HCT116 (cell line): ENCODE measurements at regions not wholly inside any gene's neighbourhood (a gene's known extent, or its start where the extent isn't known, plus 50 kb on each side); places are given as distances from the start of the nearest gene placed in this dataset.

Experiments
- ATAC-seq: fragments of 200-7000 bp; cut with Tn5 transposase; 2 replicates; pipeline ENCODE4 v1.9.1; 2020; ENCODE audit warnings: mild to moderate bottlenecking, moderate library complexity
- BruUV-seq: library from RNA; stranded (reverse); fragments of 400-500 nt; replicated peaks from 2 replicates; lab custom pipeline; 2021; lab: Mats Ljungman, UMichigan
- CTCF ChIA-PET: fragments of 300-600 bp; sonication (Branson Sonifier 250); formaldehyde crosslinking; loops from one replicate; lab custom pipeline; 2021; ENCODE audit warnings: antibody characterized with exemption; lab: Charles Lee
- POLR2A ChIA-PET: fragments of 300-600, 350-600 bp; sonication (Branson Sonifier 250); formaldehyde crosslinking; loops from one replicate; lab custom pipeline; 2021; ENCODE audit warnings: antibody characterized with exemption; lab: Charles Lee
- RAD21 ChIA-PET, 2 experiments: fragments of 300-600 bp; sonication (Branson Sonifier 250); formaldehyde crosslinking; loops; one replicate each; lab custom pipeline; 2023; ENCODE audit warnings: low total read pairs in 2 of 2; ENCODE audit not compliant: uncharacterized antibody in 2 of 2, unreplicated experiment in 2 of 2, low non-redundant PET in 1 of 2; lab: Charles Lee
- DNase-seq: peaks from one replicate; pipeline ENCODE4 v3.0.0-alpha.2; 2010; ENCODE audit warnings: low read depth, low spot score
- H2AFZ ChIP-seq: fragments of 200-600 bp; shearing (Covaris generic), sonication (generic); 2 replicates; pipeline ENCODE4 v1.6.1; 2017; ENCODE audit warnings: low read depth, mixed run types, mixed read lengths, antibody characterized with exemption, low read length; ENCODE audit not compliant: poor library complexity, severe bottlenecking
- H3K27ac ChIP-seq: 2 replicates; pipeline ENCODE4 v1.5.1; 2012; ENCODE audit warnings: low read depth, low read length
- H3K27me3 ChIP-seq: fragments of 200-600 bp; sonication (generic); 2 replicates; pipeline ENCODE4 v1.6.1; 2016; ENCODE audit warnings: mixed run types, low read length, mixed read lengths; ENCODE audit not compliant: insufficient read depth
- H3K36me3 ChIP-seq, 2 experiments: fragments of 200-500 bp in 1 of 2; fragments of 200-600 bp in 1 of 2; sonication (Bioruptor generic) in 1 of 2; sonication (generic) in 1 of 2; 2 replicates each; pipeline versions ENCODE4 v1.5.1 to v1.6.1; 2014 to 2016; ENCODE audit warnings: low read length in 2 of 2, inconsistent platforms in 1 of 2, mixed read lengths in 1 of 2, mixed run types in 1 of 2; ENCODE audit not compliant: insufficient read depth in 2 of 2, control insufficient read depth in 1 of 2
- H3K4me1 ChIP-seq, 2 experiments: fragments of 200-600 bp in 1 of 2; sonication (generic) in 1 of 2; 2 replicates each; pipeline versions ENCODE4 v1.5.1 to v1.6.1; 2012 to 2017; ENCODE audit warnings: low read length in 2 of 2, inconsistent platforms in 1 of 2, mild to moderate bottlenecking in 1 of 2, mixed read lengths in 1 of 2, mixed run types in 1 of 2, moderate library complexity in 1 of 2; ENCODE audit not compliant: insufficient read depth in 2 of 2, control insufficient read depth in 1 of 2
- H3K4me2 ChIP-seq: fragments of 200-600 bp; sonication (generic); 2 replicates; pipeline ENCODE4 v1.6.1; 2017; ENCODE audit warnings: mixed run types, low read length, mixed read lengths
- H3K4me3 ChIP-seq, 2 experiments: fragments of 200-600 bp in 1 of 2; sonication (generic) in 1 of 2; replicated peaks in 1 of 2; 2 replicates each; pipeline ENCODE4 v1.5.1; 2011 to 2016; ENCODE audit warnings: low read length in 2 of 2, control low read depth in 1 of 2, low read depth in 1 of 2, mild to moderate bottlenecking in 1 of 2, mixed read lengths in 1 of 2, mixed run types in 1 of 2
- H3K79me2 ChIP-seq: fragments of 200-600 bp; sonication (generic); 2 replicates; pipeline ENCODE4 v1.6.1; 2017; ENCODE audit warnings: mild to moderate bottlenecking, mixed run types, low read length, moderate library complexity, mixed read lengths; ENCODE audit not compliant: insufficient read depth
- H3K9ac ChIP-seq: fragments of 200-600 bp; sonication (generic); 2 replicates; pipeline ENCODE4 v1.6.1; 2016; ENCODE audit warnings: low read length, mixed read lengths
- H3K9me2 ChIP-seq: fragments of 200-600 bp; sonication (generic), shearing (Covaris generic); 2 replicates; pipeline ENCODE4 v1.6.1; 2017; ENCODE audit warnings: mixed run types, mild to moderate bottlenecking, moderate library complexity; ENCODE audit not compliant: insufficient read depth
- H3K9me3 ChIP-seq, 2 experiments: fragments of 200-500 bp in 1 of 2; fragments of 200-600 bp in 1 of 2; sonication (Bioruptor generic) in 1 of 2; sonication (generic) in 1 of 2; 2 replicates each; pipeline ENCODE4 v1.6.1; 2014 to 2017; ENCODE audit warnings: low read length in 2 of 2, mixed read lengths in 2 of 2, inconsistent platforms in 1 of 2, low read depth in 1 of 2, mild to moderate bottlenecking in 1 of 2, mixed run types in 1 of 2, moderate library complexity in 1 of 2; ENCODE audit not compliant: control insufficient read depth in 1 of 2, insufficient read depth in 1 of 2
- H4K20me1 ChIP-seq: fragments of 200-600 bp; sonication (generic), shearing (Covaris generic); 2 replicates; pipeline ENCODE4 v1.6.1; 2017; ENCODE audit warnings: mixed run types, mild to moderate bottlenecking, moderate library complexity; ENCODE audit not compliant: insufficient read depth
- CBX3 ChIP-seq: IDR thresholded peaks from 2 replicates; pipeline ENCODE4 v1.6.1; 2012; ENCODE audit warnings: low read depth
- CEBPB ChIP-seq: IDR thresholded peaks from 2 replicates; pipeline ENCODE4 v1.6.1; 2012; ENCODE audit warnings: low read depth
- EGR1 ChIP-seq: IDR thresholded peaks from 2 replicates; pipeline ENCODE4 v1.6.1; 2012; ENCODE audit warnings: low read depth
- ELF1 ChIP-seq: IDR thresholded peaks from 2 replicates; pipeline ENCODE4 v1.6.1; 2012; ENCODE audit warnings: low read depth, borderline replicate concordance
- EZH2 ChIP-seq: fragments of 200-600 bp; sonication (generic); IDR thresholded peaks from 2 replicates; pipeline ENCODE4 v1.6.1; 2017; ENCODE audit warnings: antibody characterized with exemption, mixed run types
- EZH2phosphoT487 ChIP-seq: fragments of 200-600 bp; IDR thresholded peaks from 2 replicates; pipeline ENCODE4 v1.6.1; 2018; ENCODE audit warnings: antibody characterized with exemption, borderline replicate concordance
- JUND ChIP-seq: IDR thresholded peaks from 2 replicates; pipeline ENCODE4 v1.6.1; 2012
- MAX ChIP-seq: IDR thresholded peaks from 2 replicates; pipeline ENCODE4 v1.6.1; 2012
- POLR2A ChIP-seq: IDR thresholded peaks from 2 replicates; pipeline ENCODE4 v1.7.0; 2011; ENCODE audit warnings: borderline replicate concordance; ENCODE audit not compliant: insufficient read depth, insufficient read length; ENCODE audit errors: extremely low read depth
- POLR2AphosphoS5 ChIP-seq: IDR thresholded peaks from 2 replicates; pipeline ENCODE4 v1.6.1; 2011; ENCODE audit warnings: mild to moderate bottlenecking, low read depth, low read length, moderate library complexity
- SIN3A ChIP-seq: IDR thresholded peaks from 2 replicates; pipeline ENCODE4 v1.6.1; 2012; ENCODE audit warnings: low read depth
- SRF ChIP-seq: IDR thresholded peaks from 2 replicates; pipeline ENCODE4 v1.6.1; 2012; ENCODE audit warnings: low read depth
- TCF7L2 ChIP-seq: IDR thresholded peaks from 2 replicates; pipeline ENCODE4 v1.7.0; 2011; ENCODE audit warnings: borderline replicate concordance, inconsistent platforms; ENCODE audit not compliant: insufficient read depth, insufficient read length; ENCODE audit errors: extremely low read depth
- YY1 ChIP-seq: IDR thresholded peaks from 2 replicates; pipeline ENCODE4 v1.6.1; 2011; ENCODE audit warnings: low read length, low read depth, moderate library complexity, mild to moderate bottlenecking; ENCODE audit not compliant: insufficient replicate concordance; ENCODE audit errors: extremely low read depth
- ZFX ChIP-seq: fragments of 450-650 bp; IDR thresholded peaks from 2 replicates; pipeline ENCODE4 v1.6.1; 2017
- ZNF274 ChIP-seq: fragments of 200-500 bp; sonication (Bioruptor generic); IDR thresholded peaks from 2 replicates; pipeline ENCODE4 v1.6.1; 2014; ENCODE audit warnings: mild to moderate bottlenecking, low read depth, low read length, inconsistent platforms
- intact Hi-C: fragments of 100-400 bp; cut with micrococcal nuclease; formaldehyde crosslinking; loops from 2 replicates; pipeline ENCODE4 v1.10.0; 2022
- TF ChIP-seq, protein P1 (sequence below): IDR thresholded peaks from 2 replicates; pipeline ENCODE4 v1.6.1; 2012; ENCODE audit warnings: low read depth
- TF ChIP-seq, protein P2 (sequence below): IDR thresholded peaks from 2 replicates; pipeline ENCODE4 v1.6.1; 2012
- TF ChIP-seq, protein P3 (sequence below): IDR thresholded peaks from 2 replicates; pipeline ENCODE4 v1.6.1; 2011; ENCODE audit warnings: mild to moderate bottlenecking, low read length, moderate library complexity; ENCODE audit not compliant: insufficient replicate concordance; ENCODE audit errors: extremely low read depth
- TF ChIP-seq, protein P4 (sequence below), 3 experiments: fragments of 200-600 bp in 1 of 3; sonication (generic) in 1 of 3; IDR thresholded peaks in 2 of 3; conservative IDR thresholded peaks in 1 of 3; 2 replicates each; pipeline ENCODE4 v1.5.1; 2012 to 2017; ENCODE audit warnings: low read depth in 2 of 3, low read length in 2 of 3, antibody characterized with exemption in 1 of 3, borderline replicate concordance in 1 of 3, control low read depth in 1 of 3, mild to moderate bottlenecking in 1 of 3, mixed read lengths in 1 of 3, mixed run types in 1 of 3, moderate library complexity in 1 of 3; ENCODE audit not compliant: insufficient read depth in 1 of 3

DNA sequence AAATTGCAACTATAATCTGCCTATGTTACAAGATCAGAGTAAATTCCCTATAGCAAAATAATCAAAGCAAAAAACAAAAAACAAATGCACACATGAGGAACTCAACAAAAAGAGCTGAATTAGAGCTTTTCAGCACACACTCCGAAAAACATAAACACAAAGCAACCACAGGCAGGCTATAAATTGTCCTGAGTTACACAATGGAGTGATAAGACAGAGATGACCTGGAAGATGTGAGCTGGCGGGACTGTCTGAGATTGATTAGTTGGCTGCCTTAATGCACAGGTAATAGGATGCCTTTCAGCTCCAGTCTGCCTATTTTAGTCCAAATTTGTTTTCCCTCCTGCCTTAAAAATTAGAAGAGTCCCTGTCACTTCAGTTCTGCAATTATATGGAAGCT lies 159.0 kb upstream of the FNDC3A start:
- no peak overlapping the region for H3K27ac ChIP-seq
- no TSS peak for BruUV-seq
- TF ChIP-seq, protein P1, sequence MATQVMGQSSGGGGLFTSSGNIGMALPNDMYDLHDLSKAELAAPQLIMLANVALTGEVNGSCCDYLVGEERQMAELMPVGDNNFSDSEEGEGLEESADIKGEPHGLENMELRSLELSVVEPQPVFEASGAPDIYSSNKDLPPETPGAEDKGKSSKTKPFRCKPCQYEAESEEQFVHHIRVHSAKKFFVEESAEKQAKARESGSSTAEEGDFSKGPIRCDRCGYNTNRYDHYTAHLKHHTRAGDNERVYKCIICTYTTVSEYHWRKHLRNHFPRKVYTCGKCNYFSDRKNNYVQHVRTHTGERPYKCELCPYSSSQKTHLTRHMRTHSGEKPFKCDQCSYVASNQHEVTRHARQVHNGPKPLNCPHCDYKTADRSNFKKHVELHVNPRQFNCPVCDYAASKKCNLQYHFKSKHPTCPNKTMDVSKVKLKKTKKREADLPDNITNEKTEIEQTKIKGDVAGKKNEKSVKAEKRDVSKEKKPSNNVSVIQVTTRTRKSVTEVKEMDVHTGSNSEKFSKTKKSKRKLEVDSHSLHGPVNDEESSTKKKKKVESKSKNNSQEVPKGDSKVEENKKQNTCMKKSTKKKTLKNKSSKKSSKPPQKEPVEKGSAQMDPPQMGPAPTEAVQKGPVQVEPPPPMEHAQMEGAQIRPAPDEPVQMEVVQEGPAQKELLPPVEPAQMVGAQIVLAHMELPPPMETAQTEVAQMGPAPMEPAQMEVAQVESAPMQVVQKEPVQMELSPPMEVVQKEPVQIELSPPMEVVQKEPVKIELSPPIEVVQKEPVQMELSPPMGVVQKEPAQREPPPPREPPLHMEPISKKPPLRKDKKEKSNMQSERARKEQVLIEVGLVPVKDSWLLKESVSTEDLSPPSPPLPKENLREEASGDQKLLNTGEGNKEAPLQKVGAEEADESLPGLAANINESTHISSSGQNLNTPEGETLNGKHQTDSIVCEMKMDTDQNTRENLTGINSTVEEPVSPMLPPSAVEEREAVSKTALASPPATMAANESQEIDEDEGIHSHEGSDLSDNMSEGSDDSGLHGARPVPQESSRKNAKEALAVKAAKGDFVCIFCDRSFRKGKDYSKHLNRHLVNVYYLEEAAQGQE = no peak
- TF ChIP-seq, protein P2, sequence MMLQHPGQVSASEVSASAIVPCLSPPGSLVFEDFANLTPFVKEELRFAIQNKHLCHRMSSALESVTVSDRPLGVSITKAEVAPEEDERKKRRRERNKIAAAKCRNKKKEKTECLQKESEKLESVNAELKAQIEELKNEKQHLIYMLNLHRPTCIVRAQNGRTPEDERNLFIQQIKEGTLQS = no peak
- TF ChIP-seq, protein P3, sequence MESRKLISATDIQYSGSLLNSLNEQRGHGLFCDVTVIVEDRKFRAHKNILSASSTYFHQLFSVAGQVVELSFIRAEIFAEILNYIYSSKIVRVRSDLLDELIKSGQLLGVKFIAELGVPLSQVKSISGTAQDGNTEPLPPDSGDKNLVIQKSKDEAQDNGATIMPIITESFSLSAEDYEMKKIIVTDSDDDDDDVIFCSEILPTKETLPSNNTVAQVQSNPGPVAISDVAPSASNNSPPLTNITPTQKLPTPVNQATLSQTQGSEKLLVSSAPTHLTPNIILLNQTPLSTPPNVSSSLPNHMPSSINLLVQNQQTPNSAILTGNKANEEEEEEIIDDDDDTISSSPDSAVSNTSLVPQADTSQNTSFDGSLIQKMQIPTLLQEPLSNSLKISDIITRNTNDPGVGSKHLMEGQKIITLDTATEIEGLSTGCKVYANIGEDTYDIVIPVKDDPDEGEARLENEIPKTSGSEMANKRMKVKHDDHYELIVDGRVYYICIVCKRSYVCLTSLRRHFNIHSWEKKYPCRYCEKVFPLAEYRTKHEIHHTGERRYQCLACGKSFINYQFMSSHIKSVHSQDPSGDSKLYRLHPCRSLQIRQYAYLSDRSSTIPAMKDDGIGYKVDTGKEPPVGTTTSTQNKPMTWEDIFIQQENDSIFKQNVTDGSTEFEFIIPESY = no peak
- TF ChIP-seq POLR2AphosphoS5 (no peak), JUND (no peak), EGR1 (no peak), ZNF274 (no peak), YY1 (no peak), CBX3 (no peak), EZH2 (no peak), ZFX (no peak), SRF (no peak), TCF7L2 (no peak), POLR2A (no peak), MAX (no peak), EZH2phosphoT487 (no peak), CEBPB (no peak), ELF1 (no peak), SIN3A (no peak)
- TF ChIP-seq, protein P4, sequence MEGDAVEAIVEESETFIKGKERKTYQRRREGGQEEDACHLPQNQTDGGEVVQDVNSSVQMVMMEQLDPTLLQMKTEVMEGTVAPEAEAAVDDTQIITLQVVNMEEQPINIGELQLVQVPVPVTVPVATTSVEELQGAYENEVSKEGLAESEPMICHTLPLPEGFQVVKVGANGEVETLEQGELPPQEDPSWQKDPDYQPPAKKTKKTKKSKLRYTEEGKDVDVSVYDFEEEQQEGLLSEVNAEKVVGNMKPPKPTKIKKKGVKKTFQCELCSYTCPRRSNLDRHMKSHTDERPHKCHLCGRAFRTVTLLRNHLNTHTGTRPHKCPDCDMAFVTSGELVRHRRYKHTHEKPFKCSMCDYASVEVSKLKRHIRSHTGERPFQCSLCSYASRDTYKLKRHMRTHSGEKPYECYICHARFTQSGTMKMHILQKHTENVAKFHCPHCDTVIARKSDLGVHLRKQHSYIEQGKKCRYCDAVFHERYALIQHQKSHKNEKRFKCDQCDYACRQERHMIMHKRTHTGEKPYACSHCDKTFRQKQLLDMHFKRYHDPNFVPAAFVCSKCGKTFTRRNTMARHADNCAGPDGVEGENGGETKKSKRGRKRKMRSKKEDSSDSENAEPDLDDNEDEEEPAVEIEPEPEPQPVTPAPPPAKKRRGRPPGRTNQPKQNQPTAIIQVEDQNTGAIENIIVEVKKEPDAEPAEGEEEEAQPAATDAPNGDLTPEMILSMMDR (IDR thresholded peaks at IDR 0.05 in 2 of 3, conservative IDR thresholded peaks at IDR 0.05 in 1 of 3; ENCODE audit: borderline replicate concordance in 1 of 3, insufficient read depth in 1 of 3, low read depth in 2 of 3, low read length in 2 of 3) = no peak
- no peaks in the 10 kb centered on the region for H3K36me3 ChIP-seq
- H3K4me1 ChIP-seq = no peaks in the 10 kb centered on the region
- DNase-seq = no peak
- no peak overlapping the region for H3K4me2 ChIP-seq
- no peaks in the 10 kb centered on the region for H3K27me3 ChIP-seq
- no peak for ATAC-seq
- no peaks in the 10 kb centered on the region for H3K9me2 ChIP-seq
- no peaks in the 10 kb centered on the region for H3K9me3 ChIP-seq
- POLR2A ChIA-PET = no interaction called here
- no peak overlapping the region for H2AFZ ChIP-seq
- H3K4me3 ChIP-seq = no peak overlapping the region
- H3K79me2 ChIP-seq = no peaks in the 10 kb centered on the region
- no peak overlapping the region for H3K9ac ChIP-seq
- RAD21 ChIA-PET = no interaction called here
- intact Hi-C loops = no loop called here
- CTCF ChIA-PET = no interaction called here
- no peaks in the 10 kb centered on the region for H4K20me1 ChIP-seq
